Lung (tissue), 11 donors: ENCODE measurements at regions not wholly inside any gene's neighbourhood (a gene's known extent, or its start where the extent isn't known, plus 50 kb on each side); places are given as distances from the start of the nearest gene placed in this dataset.

Experiments used
- ATAC-seq: fragments of 200-7000 bp; cut with Tn5 transposase; one replicate; pipeline ENCODE4 v1.9.1; 2020; ENCODE audit warnings: moderate number of reproducible peaks; ENCODE audit not compliant: insufficient read depth, low FRiP score
- DNase-seq, 3 donors: peaks; one replicate each; pipeline ENCODE4 v3.0.0-alpha.2; 2013 to 2017
- H3K27ac ChIP-seq, 2 donors: one replicate each; pipeline ENCODE4 v1.5.1; 2013; ENCODE audit warnings: mild to moderate bottlenecking in 2 of 2, moderate library complexity in 2 of 2, control low read depth in 1 of 2, inconsistent platforms in 1 of 2, low read depth in 1 of 2, low read length in 1 of 2
- H3K27me3 ChIP-seq, 3 donors: one replicate each; pipeline ENCODE4 v1.5.1; 2013; ENCODE audit warnings: low read length in 2 of 3; ENCODE audit not compliant: control insufficient read depth in 3 of 3, insufficient read depth in 3 of 3
- H3K36me3 ChIP-seq, 4 donors: one replicate each; pipeline ENCODE4 v1.5.1; 2013; ENCODE audit warnings: low read length in 4 of 4, mild to moderate bottlenecking in 1 of 4, moderate library complexity in 1 of 4; ENCODE audit not compliant: control insufficient read depth in 4 of 4, insufficient read depth in 4 of 4
- H3K4me1 ChIP-seq, 5 donors: one replicate each; pipeline ENCODE4 v1.5.1; 2013; ENCODE audit warnings: low read length in 5 of 5, mild to moderate bottlenecking in 2 of 5, moderate library complexity in 1 of 5; ENCODE audit not compliant: control insufficient read depth in 5 of 5, insufficient read depth in 5 of 5
- H3K4me3 ChIP-seq: one replicate; pipeline ENCODE4 v1.5.1; 2013; ENCODE audit warnings: mild to moderate bottlenecking, control low read depth, moderate library complexity
- H3K9ac ChIP-seq, 2 donors: one replicate each; pipeline ENCODE4 v1.5.1; 2013; ENCODE audit warnings: low read length in 2 of 2, control low read depth in 1 of 2; ENCODE audit not compliant: insufficient read depth in 1 of 2
- H3K9me3 ChIP-seq, 4 donors: one replicate each; pipeline ENCODE4 v1.5.1; 2013; ENCODE audit warnings: low read length in 3 of 4, mild to moderate bottlenecking in 1 of 4, moderate library complexity in 1 of 4; ENCODE audit not compliant: control insufficient read depth in 4 of 4, insufficient read depth in 3 of 4
- WGBS, 2 donors: extraction: QIAGEN DNeasy Blood & Tissue Kit; methylation state at CpG; one replicate each; pipeline ENCODE4 v1.1.7; 2013; 5-methylcytosine and 5-hydroxymethylcytosine counted together
- TF ChIP-seq, protein P1 (sequence below): IDR thresholded peaks from 2 replicates; pipeline ENCODE4 v1.5.1; 2012; ENCODE audit warnings: mild to moderate bottlenecking; ENCODE audit errors: control extremely low read depth, extremely low read depth
- donor health status: control.
- donor health status: control.
- donor health status: Bipolar disorder and iron deficiency.
- donor health status: healthy.
- donor health status: DM: yes; HTN: yes; CAD: no.

DNA sequence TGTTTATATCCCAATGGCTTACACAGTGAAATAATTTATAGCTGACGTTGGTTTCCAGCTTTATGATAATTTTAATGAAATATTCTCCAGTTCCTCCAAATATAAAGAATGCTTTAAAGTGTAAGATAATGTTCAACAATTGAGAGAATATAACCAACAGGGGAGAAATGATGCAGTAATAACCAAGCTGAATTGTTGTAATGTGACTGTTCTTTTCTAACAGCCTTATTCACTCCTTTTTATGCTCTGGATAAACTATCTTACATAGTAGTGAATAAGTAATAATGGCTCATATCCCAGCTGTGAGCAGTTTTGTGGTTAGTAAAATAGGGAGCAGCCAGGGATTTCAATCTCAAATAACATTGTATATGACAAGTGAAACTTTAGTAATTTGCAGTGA, 2348.7 kb upstream of the ACO1 start:
- Histone ChIP-seq H3K27me3 (no peaks in the 10 kb centered on the region), H3K4me3 (no peak overlapping the region), H3K9me3 (no peaks in the 10 kb centered on the region), H3K4me1 (no peaks in the 10 kb centered on the region), H3K9ac (no peak overlapping the region), H3K27ac (no peak overlapping the region), H3K36me3 (no peaks in the 10 kb centered on the region)
- 71 to 72% methylated on average over 1 of the region's 1 CpG for WGBS, 2 donors
- TF ChIP-seq, protein P1, sequence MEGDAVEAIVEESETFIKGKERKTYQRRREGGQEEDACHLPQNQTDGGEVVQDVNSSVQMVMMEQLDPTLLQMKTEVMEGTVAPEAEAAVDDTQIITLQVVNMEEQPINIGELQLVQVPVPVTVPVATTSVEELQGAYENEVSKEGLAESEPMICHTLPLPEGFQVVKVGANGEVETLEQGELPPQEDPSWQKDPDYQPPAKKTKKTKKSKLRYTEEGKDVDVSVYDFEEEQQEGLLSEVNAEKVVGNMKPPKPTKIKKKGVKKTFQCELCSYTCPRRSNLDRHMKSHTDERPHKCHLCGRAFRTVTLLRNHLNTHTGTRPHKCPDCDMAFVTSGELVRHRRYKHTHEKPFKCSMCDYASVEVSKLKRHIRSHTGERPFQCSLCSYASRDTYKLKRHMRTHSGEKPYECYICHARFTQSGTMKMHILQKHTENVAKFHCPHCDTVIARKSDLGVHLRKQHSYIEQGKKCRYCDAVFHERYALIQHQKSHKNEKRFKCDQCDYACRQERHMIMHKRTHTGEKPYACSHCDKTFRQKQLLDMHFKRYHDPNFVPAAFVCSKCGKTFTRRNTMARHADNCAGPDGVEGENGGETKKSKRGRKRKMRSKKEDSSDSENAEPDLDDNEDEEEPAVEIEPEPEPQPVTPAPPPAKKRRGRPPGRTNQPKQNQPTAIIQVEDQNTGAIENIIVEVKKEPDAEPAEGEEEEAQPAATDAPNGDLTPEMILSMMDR: no peak
- ATAC-seq (no peak), DNase-seq (no peak)

DNA sequence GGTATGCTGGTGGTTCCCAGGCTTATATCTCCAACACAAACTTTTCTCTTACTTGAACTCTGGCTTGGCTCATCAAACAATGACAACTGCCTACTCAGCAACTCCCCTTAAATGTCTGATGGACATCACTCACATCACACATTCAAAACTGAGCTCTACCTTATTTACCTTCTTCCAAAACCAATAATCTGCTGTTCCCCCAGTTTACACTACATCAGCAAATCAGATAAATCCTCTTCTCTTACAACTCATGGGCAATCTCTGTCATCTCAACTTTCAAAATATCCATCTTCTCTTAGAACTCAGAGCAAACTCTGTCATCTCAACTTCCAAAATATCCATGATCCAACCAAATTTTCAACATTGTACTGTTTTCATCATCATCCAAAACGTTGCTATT, 2347.9 kb upstream of the ACO1 start:
- WGBS, 2 donors: 53 to 83% methylated on average over 1 of the region's 1 CpG
- Histone ChIP-seq H3K27me3 (no peaks in the 10 kb centered on the region), H3K4me1 (no peaks in the 10 kb centered on the region), H3K27ac (no peak overlapping the region), H3K4me3 (no peak overlapping the region), H3K36me3 (no peaks in the 10 kb centered on the region), H3K9ac (no peak overlapping the region), H3K9me3 (no peaks in the 10 kb centered on the region)
- TF ChIP-seq, protein P1: no peak
- ATAC-seq (no peak), DNase-seq (no peak)

DNA sequence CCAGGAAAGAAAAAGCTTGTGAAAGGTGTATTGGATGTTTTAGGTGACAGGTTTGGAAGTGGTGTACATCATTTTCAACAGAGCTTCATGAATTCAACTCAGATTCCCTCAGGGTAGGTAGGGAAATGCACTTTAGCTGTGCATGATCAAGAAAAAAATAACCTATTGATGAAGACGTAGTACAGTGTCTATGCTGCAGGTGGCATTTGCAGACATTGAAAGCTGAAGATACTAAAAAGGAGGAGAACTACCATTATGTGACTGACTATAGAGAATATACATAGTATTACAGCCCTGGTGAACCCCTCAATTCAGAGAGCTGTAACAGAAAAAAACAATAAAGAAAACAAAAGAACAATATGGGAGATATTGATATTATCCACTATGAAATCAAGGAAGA, 2344.7 kb upstream of the ACO1 start:
- Histone ChIP-seq H3K27me3 (no peaks in the 10 kb centered on the region), H3K4me1 (no peaks in the 10 kb centered on the region), H3K4me3 (no peak overlapping the region), H3K27ac (no peak overlapping the region), H3K36me3 (no peaks in the 10 kb centered on the region), H3K9me3 (no peaks in the 10 kb centered on the region), H3K9ac (no peak overlapping the region)
- 69 to 70% methylated on average over 1 of the region's 1 CpG for WGBS, 2 donors
- TF ChIP-seq, protein P1: no peak
- ATAC-seq: no peak
- DNase-seq: no peak

DNA sequence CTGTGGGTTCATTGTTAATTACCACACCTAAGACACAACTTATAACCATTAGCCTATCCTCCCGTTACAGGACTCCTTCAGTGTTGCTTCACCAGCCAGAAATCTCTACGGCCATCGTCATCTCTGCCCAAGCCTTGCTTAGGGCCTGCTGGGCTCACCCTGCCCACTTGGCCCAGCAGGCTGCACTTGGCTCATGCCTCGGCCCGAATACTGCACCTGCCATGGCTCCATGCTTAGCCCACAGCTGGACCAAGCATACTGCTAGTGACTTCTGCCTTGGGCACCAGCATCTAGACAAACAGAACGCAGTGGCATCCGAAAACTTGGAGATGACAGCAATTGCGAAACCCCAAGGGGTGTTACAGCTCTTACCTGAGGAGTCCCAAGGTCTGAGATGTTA, 2336.0 kb upstream of the ACO1 start:
- Histone ChIP-seq H3K9me3 (peaks cover 0 to 3% (median 0%) of the 10 kb centered on the region in 4 donors), H3K36me3 (no peaks in the 10 kb centered on the region), H3K27ac (no peak overlapping the region), H3K4me3 (no peak overlapping the region), H3K27me3 (no peaks in the 10 kb centered on the region), H3K4me1 (no peaks in the 10 kb centered on the region), H3K9ac (no peak overlapping the region)
- TF ChIP-seq, protein P1: no peak
- DNase-seq (no peak), ATAC-seq (no peak)
- 79 to 87% methylated on average over 8 of the region's 8 CpGs for whole genome bisulfite sequencing, 2 donors
